IPS DF 6.9 (cell line): ENCODE measurements at regions not wholly inside any gene's neighbourhood (a gene's known extent, or its start where the extent isn't known, plus 50 kb on each side); places are given as distances from the start of the nearest gene placed in this dataset.

Experiments
- DNase-seq: peaks from one replicate; pipeline ENCODE4 v3.0.0-alpha.2; 2013; ENCODE audit warnings: low read depth, low spot score
- H3K27ac ChIP-seq: one replicate; pipeline ENCODE4 v1.5.1; 2013; ENCODE audit warnings: low read length, control low read depth
- H3K27me3 ChIP-seq: 2 replicates; pipeline ENCODE4 v1.6.1; 2013; ENCODE audit warnings: mild to moderate bottlenecking, low read length; ENCODE audit not compliant: control insufficient read depth, insufficient read depth
- H3K36me3 ChIP-seq: 2 replicates; pipeline ENCODE4 v1.6.1; 2013; ENCODE audit warnings: low read length; ENCODE audit not compliant: control insufficient read depth, insufficient read depth
- H3K4me1 ChIP-seq: 2 replicates; pipeline ENCODE4 v1.6.1; 2013; ENCODE audit warnings: low read length; ENCODE audit not compliant: control insufficient read depth, insufficient read depth
- H3K4me3 ChIP-seq: 2 replicates; pipeline ENCODE4 v1.5.1; 2013; ENCODE audit warnings: mild to moderate bottlenecking, low read length
- H3K9me3 ChIP-seq: 2 replicates; pipeline ENCODE4 v1.6.1; 2013; ENCODE audit warnings: low read length, inconsistent platforms; ENCODE audit not compliant: control insufficient read depth, insufficient read depth
- WGBS: extraction: QIAGEN DNeasy Blood & Tissue Kit; methylation state at CpG from one replicate; pipeline ENCODE4 v1.1.7; 2013; ENCODE audit warnings: mixed read lengths, missing lambda C conversion rate; ENCODE audit not compliant: insufficient read length, insufficient coverage; 5-methylcytosine and 5-hydroxymethylcytosine counted together

DNA sequence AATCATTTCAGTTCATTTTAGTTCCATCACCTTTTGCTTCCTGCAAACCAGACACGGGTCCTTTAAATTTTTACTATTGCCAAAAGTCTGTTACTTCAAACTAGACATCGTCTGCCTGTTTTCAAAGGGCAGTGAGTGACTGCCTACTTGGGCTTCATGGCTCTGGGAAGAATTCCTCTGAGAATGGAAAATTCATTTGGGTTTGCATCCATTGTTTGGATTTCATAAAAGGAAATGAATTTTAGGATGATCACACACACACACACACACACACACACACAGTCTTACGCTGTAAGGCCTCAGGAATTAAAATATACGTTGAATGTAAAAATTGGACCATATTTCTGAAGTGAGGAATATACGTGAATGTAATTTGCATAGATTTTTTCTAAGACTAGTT is 1584.3 kb upstream of the ACVR2A start:
- DNase-seq, result no peak
- no peaks in the 10 kb centered on the region for H3K9me3 ChIP-seq
- no peak overlapping the region for H3K27ac ChIP-seq
- no peak overlapping the region for H3K4me3 ChIP-seq
- H3K4me1 ChIP-seq, result no peaks in the 10 kb centered on the region
- whole genome bisulfite sequencing, result no CpG with 5 or more reads among the region's 5 CpGs
- no peaks in the 10 kb centered on the region for H3K27me3 ChIP-seq
- no peaks in the 10 kb centered on the region for H3K36me3 ChIP-seq

- Histone ChIP-seq H3K27me3 (no peaks in the 10 kb centered on the region), H3K27ac (no peak overlapping the region), H3K36me3 (no peaks in the 10 kb centered on the region), H3K4me3 (no peak overlapping the region), H3K9me3 (no peaks in the 10 kb centered on the region), H3K4me1 (no peaks in the 10 kb centered on the region)
- whole genome bisulfite sequencing, result no CpG with 5 or more reads among the region's 2 CpGs
- no peak for DNase-seq
Measured at GRCh38 chr2:146259816-146260215, 1585.0 kb upstream of the ACVR2A start.

GRCh38 chr2:146258071-146258470 is 1586.8 kb upstream of the ACVR2A start:
- no CpG with 5 or more reads among the region's 6 CpGs for WGBS
- DNase-seq, result no peak
- H3K27me3 ChIP-seq, result no peaks in the 10 kb centered on the region
- no peaks in the 10 kb centered on the region for H3K4me1 ChIP-seq
- no peaks in the 10 kb centered on the region for H3K9me3 ChIP-seq
- H3K4me3 ChIP-seq, result no peak overlapping the region
- H3K36me3 ChIP-seq, result no peaks in the 10 kb centered on the region
- H3K27ac ChIP-seq, result no peak overlapping the region

GRCh38 chr2:146252119-146252518 is 1592.7 kb upstream of the ACVR2A start:
- no CpG with 5 or more reads among the region's 2 CpGs for WGBS
- DNase-seq, result no peak
- no peaks in the 10 kb centered on the region for H3K9me3 ChIP-seq
- H3K36me3 ChIP-seq, result no peaks in the 10 kb centered on the region
- H3K27me3 ChIP-seq, result no peaks in the 10 kb centered on the region
- H3K4me1 ChIP-seq, result no peaks in the 10 kb centered on the region
- no peak overlapping the region for H3K4me3 ChIP-seq
- H3K27ac ChIP-seq, result no peak overlapping the region

DNA sequence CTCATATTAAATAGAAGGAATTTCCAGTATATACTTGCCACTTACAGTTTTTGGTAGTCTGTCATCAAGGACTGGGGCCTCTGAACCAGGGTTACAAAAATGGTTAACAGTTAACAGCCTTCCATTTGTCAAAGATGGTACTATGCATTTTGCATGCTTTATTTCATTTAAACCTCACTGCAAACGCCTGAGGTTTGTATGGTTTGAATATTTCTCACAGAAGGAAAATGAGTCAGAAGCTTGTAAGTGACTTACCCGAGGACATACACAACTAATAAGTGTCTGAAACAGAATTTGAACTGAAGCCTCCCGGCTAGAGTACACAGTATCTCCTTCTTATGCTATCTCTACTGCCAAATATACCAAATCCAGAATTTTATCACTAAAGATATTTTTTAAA is 1593.5 kb upstream of the ACVR2A start:
- no CpG with 5 or more reads among the region's 3 CpGs for WGBS
- Histone ChIP-seq H3K27me3 (no peaks in the 10 kb centered on the region), H3K9me3 (no peaks in the 10 kb centered on the region), H3K36me3 (no peaks in the 10 kb centered on the region), H3K27ac (no peak overlapping the region), H3K4me1 (no peaks in the 10 kb centered on the region), H3K4me3 (no peak overlapping the region)
- no peak for DNase-seq

GRCh38 chr2:146246736-146247523 is 1597.9 kb upstream of the ACVR2A start:
- no peak overlapping the region for H3K4me3 ChIP-seq
- no peak for DNase-seq
- H3K27me3 ChIP-seq, result no peaks in the 10 kb centered on the region
- H3K9me3 ChIP-seq, result no peaks in the 10 kb centered on the region
- H3K4me1 ChIP-seq, result no peaks in the 10 kb centered on the region
- H3K36me3 ChIP-seq, result no peaks in the 10 kb centered on the region
- WGBS, result no CpG with 5 or more reads among the region's 1 CpG
- no peak overlapping the region for H3K27ac ChIP-seq

DNA sequence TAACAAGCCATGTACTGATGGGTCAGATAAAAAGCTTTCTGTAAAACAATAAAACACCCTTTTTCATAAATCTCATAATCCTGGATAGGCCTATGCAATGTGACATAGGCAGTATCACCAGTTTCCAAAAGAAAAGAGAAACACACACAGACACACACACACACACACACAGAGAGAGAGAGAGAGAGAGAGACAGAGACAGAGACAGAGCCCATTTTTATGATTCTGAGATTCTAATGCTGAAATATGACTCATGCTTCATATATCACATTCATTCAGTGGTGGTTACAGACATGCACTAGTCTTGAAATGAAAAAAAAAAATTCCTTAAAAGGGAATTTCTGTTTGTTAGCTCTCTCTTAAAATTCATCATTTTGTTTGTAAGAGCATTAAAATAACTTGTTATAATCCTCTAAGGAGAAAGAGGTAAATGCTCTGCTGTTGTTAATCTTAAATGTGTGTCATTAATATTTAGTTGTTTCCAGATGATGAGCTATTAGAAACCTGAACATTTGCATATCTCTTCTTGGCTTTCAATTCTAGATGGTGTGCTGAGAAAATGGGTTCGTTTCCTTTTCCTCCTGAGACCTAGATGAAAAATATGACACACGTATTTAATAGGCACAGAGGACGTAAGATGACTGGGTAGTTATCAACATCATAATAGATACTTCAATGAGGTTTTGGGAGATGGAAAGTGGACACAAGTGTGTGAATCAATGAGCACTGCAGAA is 1598.7 kb upstream of the ACVR2A start:
- Histone ChIP-seq H3K27me3 (no peaks in the 10 kb centered on the region), H3K36me3 (no peaks in the 10 kb centered on the region), H3K4me3 (no peak overlapping the region), H3K27ac (no peak overlapping the region), H3K9me3 (no peaks in the 10 kb centered on the region), H3K4me1 (no peaks in the 10 kb centered on the region)
- DNase-seq, result no peak
- WGBS, result no CpG with 5 or more reads among the region's 3 CpGs

GRCh38 chr2:146244830-146245229 is 1600.0 kb upstream of the ACVR2A start:
- H3K27me3 ChIP-seq, result no peaks in the 10 kb centered on the region
- no CpG with 5 or more reads among the region's 2 CpGs for WGBS
- no peak for DNase-seq

GRCh38 chr2:146244131-146244530 is 1600.7 kb upstream of the ACVR2A start:
- no CpG with 5 or more reads among the region's 2 CpGs for WGBS
- no peaks in the 10 kb centered on the region for H3K27me3 ChIP-seq
- no peaks in the 10 kb centered on the region for H3K36me3 ChIP-seq
- no peak overlapping the region for H3K27ac ChIP-seq
- H3K4me1 ChIP-seq, result no peaks in the 10 kb centered on the region
- DNase-seq, result no peak
- no peaks in the 10 kb centered on the region for H3K9me3 ChIP-seq
- H3K4me3 ChIP-seq, result no peak overlapping the region

More at GRCh38 chr2:146244830-146245229, 1600.0 kb upstream of the ACVR2A start:
- Histone ChIP-seq H3K9me3 (no peaks in the 10 kb centered on the region), H3K36me3 (no peaks in the 10 kb centered on the region), H3K4me1 (no peaks in the 10 kb centered on the region), H3K4me3 (no peak overlapping the region), H3K27ac (no peak overlapping the region)

GRCh38 chr2:146241023-146241422 is 1603.8 kb upstream of the ACVR2A start:
- no peaks in the 10 kb centered on the region for H3K9me3 ChIP-seq
- H3K27ac ChIP-seq, result no peak overlapping the region
- no peaks in the 10 kb centered on the region for H3K4me1 ChIP-seq
- H3K27me3 ChIP-seq, result no peaks in the 10 kb centered on the region
- no peak for DNase-seq
- WGBS, result no CpG with 5 or more reads among the region's 1 CpG
- H3K4me3 ChIP-seq, result no peak overlapping the region
- no peaks in the 10 kb centered on the region for H3K36me3 ChIP-seq
